ENCODE measurements at regions not wholly inside any gene's neighbourhood (a gene's known extent, or its start where the extent isn't known, plus 50 kb on each side); places are given as distances from the start of the nearest gene placed in this dataset.

DNA sequence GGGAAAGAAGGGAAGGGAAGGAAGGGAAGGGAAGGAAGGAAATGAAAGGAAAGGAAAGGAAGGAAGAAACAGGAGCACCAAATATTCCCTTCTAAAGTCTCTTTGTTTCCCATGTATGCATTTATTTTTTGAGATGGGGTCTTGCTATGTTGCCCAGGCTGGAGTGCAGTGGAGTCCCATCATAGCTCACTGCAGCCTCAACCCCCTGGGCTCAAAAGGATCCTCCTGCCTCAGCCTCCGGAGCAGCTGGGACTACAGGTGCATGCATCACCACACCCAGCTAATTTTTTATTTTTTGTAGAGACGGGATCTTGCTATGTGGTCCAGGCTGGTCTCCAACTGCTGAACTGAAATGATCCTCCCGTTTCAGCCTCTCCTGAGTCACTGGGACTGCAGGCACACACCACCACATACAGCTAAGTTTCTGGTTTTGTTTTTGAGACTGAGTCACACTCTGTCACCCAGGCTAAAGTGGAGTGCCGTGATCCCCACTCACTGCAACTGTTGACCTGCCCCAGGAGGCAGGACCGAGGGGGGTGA is 102.8 kb downstream of the CRLF2 start:
- CTCF ChIA-PET, result no interaction called here
- Histone ChIP-seq H3K4me3 (no peak overlapping the region), H3K79me2 (ENCODE audit: control insufficient read depth, insufficient read depth, low read length) (no peaks in the 10 kb centered on the region), H4K20me1 (ENCODE audit: control insufficient read depth, insufficient read depth) (no peaks in the 10 kb centered on the region), H3K27me3 (replicated peaks in 1 of 2; ENCODE audit: control insufficient read depth in 2 of 2, insufficient read depth in 2 of 2, low read length in 1 of 2) (no peaks in the 10 kb centered on the region), H3K9me3 (replicated peaks; ENCODE audit: control insufficient read depth, insufficient read depth, low read length) (no peaks in the 10 kb centered on the region; the same call in 1 of the 3 replicates), H2AFZ (ENCODE audit: control insufficient read depth, low read depth, low read length) (no peak overlapping the region), H3K27ac (ENCODE audit: control insufficient read depth, insufficient read depth) (no peak overlapping the region), H3K4me2 (ENCODE audit: control insufficient read depth, insufficient read depth) (no peak overlapping the region), H3K9ac (ENCODE audit: control insufficient read depth, insufficient read depth, low read length) (no peak overlapping the region), H3K36me3 (ENCODE audit: control insufficient read depth in 2 of 2, insufficient read depth in 2 of 2, low read length in 1 of 2) (no peaks in the 10 kb centered on the region), H3K4me1 (ENCODE audit: control insufficient read depth, insufficient read depth, low read length) (no peaks in the 10 kb centered on the region; the same call in 1 of the 2 replicates)
- DNase-seq (ENCODE audit: low read depth, low spot score) (no peak), ATAC-seq (no peak), FAIRE-seq (no peak)
- TF ChIP-seq TAF1 (IDR thresholded peaks at IDR 0.05; ENCODE audit: borderline replicate concordance, low read depth, low read length) (no peak), POLR2AphosphoS5 (IDR thresholded peaks at IDR 0.05; ENCODE audit: low read length) (no peak), SMARCA5 (IDR thresholded peaks at IDR 0.05) (no peak), YBX1 (IDR thresholded peaks at IDR 0.05) (no peak), EED (IDR thresholded peaks at IDR 0.05; ENCODE audit: low read depth) (no peak), KDM1A (IDR thresholded peaks at IDR 0.05; ENCODE audit: borderline replicate concordance) (no peak), SREBF2 (IDR thresholded peaks at IDR 0.05; ENCODE audit: low read length) (no peak), ZNF274 (IDR thresholded peaks at IDR 0.05; ENCODE audit: insufficient read depth, insufficient read length) (no peak), ATF7 (IDR thresholded peaks at IDR 0.05; ENCODE audit: low read depth) (no peak), SREBF1 (IDR thresholded peaks at IDR 0.05; ENCODE audit: low read length) (no peak), SMAD1 (IDR thresholded peaks at IDR 0.05; ENCODE audit: low read depth, partially characterized antibody) (no peak), TARDBP (IDR thresholded peaks at IDR 0.05; ENCODE audit: borderline replicate concordance) (no peak), CREB1 (IDR thresholded peaks at IDR 0.05; ENCODE audit: low read depth) (no peak), IKZF2 (IDR thresholded peaks at IDR 0.05) (no peak), RBBP5 (conservative IDR thresholded peaks at IDR 0.05) (no peak), ASH2L (IDR thresholded peaks at IDR 0.05; ENCODE audit: borderline replicate concordance, low read depth) (no peak)
- TF ChIP-seq, protein P1, sequence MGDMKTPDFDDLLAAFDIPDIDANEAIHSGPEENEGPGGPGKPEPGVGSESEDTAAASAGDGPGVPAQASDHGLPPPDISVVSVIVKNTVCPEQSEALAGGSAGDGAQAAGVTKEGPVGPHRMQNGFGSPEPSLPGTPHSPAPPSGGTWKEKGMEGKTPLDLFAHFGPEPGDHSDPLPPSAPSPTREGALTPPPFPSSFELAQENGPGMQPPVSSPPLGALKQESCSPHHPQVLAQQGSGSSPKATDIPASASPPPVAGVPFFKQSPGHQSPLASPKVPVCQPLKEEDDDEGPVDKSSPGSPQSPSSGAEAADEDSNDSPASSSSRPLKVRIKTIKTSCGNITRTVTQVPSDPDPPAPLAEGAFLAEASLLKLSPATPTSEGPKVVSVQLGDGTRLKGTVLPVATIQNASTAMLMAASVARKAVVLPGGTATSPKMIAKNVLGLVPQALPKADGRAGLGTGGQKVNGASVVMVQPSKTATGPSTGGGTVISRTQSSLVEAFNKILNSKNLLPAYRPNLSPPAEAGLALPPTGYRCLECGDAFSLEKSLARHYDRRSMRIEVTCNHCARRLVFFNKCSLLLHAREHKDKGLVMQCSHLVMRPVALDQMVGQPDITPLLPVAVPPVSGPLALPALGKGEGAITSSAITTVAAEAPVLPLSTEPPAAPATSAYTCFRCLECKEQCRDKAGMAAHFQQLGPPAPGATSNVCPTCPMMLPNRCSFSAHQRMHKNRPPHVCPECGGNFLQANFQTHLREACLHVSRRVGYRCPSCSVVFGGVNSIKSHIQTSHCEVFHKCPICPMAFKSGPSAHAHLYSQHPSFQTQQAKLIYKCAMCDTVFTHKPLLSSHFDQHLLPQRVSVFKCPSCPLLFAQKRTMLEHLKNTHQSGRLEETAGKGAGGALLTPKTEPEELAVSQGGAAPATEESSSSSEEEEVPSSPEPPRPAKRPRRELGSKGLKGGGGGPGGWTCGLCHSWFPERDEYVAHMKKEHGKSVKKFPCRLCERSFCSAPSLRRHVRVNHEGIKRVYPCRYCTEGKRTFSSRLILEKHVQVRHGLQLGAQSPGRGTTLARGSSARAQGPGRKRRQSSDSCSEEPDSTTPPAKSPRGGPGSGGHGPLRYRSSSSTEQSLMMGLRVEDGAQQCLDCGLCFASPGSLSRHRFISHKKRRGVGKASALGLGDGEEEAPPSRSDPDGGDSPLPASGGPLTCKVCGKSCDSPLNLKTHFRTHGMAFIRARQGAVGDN (IDR thresholded peaks at IDR 0.05), result no peak
- TF ChIP-seq, protein P2, sequence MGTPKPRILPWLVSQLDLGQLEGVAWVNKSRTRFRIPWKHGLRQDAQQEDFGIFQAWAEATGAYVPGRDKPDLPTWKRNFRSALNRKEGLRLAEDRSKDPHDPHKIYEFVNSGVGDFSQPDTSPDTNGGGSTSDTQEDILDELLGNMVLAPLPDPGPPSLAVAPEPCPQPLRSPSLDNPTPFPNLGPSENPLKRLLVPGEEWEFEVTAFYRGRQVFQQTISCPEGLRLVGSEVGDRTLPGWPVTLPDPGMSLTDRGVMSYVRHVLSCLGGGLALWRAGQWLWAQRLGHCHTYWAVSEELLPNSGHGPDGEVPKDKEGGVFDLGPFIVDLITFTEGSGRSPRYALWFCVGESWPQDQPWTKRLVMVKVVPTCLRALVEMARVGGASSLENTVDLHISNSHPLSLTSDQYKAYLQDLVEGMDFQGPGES (IDR thresholded peaks at IDR 0.05), result no peak
- TF ChIP-seq, protein P3, sequence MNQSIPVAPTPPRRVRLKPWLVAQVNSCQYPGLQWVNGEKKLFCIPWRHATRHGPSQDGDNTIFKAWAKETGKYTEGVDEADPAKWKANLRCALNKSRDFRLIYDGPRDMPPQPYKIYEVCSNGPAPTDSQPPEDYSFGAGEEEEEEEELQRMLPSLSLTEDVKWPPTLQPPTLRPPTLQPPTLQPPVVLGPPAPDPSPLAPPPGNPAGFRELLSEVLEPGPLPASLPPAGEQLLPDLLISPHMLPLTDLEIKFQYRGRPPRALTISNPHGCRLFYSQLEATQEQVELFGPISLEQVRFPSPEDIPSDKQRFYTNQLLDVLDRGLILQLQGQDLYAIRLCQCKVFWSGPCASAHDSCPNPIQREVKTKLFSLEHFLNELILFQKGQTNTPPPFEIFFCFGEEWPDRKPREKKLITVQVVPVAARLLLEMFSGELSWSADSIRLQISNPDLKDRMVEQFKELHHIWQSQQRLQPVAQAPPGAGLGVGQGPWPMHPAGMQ (IDR thresholded peaks at IDR 0.05; ENCODE audit: borderline replicate concordance), result no peak
- TF ChIP-seq, protein P4, sequence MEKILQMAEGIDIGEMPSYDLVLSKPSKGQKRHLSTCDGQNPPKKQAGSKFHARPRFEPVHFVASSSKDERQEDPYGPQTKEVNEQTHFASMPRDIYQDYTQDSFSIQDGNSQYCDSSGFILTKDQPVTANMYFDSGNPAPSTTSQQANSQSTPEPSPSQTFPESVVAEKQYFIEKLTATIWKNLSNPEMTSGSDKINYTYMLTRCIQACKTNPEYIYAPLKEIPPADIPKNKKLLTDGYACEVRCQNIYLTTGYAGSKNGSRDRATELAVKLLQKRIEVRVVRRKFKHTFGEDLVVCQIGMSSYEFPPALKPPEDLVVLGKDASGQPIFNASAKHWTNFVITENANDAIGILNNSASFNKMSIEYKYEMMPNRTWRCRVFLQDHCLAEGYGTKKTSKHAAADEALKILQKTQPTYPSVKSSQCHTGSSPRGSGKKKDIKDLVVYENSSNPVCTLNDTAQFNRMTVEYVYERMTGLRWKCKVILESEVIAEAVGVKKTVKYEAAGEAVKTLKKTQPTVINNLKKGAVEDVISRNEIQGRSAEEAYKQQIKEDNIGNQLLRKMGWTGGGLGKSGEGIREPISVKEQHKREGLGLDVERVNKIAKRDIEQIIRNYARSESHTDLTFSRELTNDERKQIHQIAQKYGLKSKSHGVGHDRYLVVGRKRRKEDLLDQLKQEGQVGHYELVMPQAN (conservative IDR thresholded peaks at IDR 0.05), result no peak
- no TSS peak for BruUV-seq (replicated peaks)
- SMC1A ChIA-PET (ENCODE audit: uncharacterized antibody, unreplicated experiment), result no interaction called here
- 41% methylated on average over 5 of the region's 5 CpGs for WGBS (ENCODE audit: insufficient coverage, insufficient replicate concordance, low lambda C conversion rate, missing lambda C conversion rate)
- RAD21 ChIA-PET (ENCODE audit: unreplicated experiment), result no interaction called here
- POLR2A ChIA-PET, result no interaction called here
- intact Hi-C loops (cut with micrococcal nuclease; ENCODE audit: unreplicated experiment) (loop anchor here (10.0 kb wide), 1 partner anchor 115 kb away; no protein-coding TSS in a partner anchor), in situ Hi-C loops (cut with MboI) (no loop called here)
